Caco-2 (cell line): ENCODE measurements at regions not wholly inside any gene's neighbourhood (a gene's known extent, or its start where the extent isn't known, plus 50 kb on each side); places are given as distances from the start of the nearest gene placed in this dataset.

ENCODE experiments used
- BruUV-seq: library from RNA; stranded (reverse); fragments of 400-500 nt; replicated peaks from 2 replicates; lab custom pipeline; 2021; lab: Mats Ljungman, UMichigan
- CTCF ChIA-PET: fragments of 300-600 bp; sonication (Branson Sonifier 250); formaldehyde crosslinking; loops from one replicate; lab custom pipeline; 2022; ENCODE audit warnings: antibody characterized with exemption; lab: Charles Lee
- POLR2A ChIA-PET: fragments of 300-600 bp; sonication (Branson Sonifier 250); formaldehyde crosslinking; loops from one replicate; lab custom pipeline; 2022; ENCODE audit warnings: antibody characterized with exemption; lab: Charles Lee
- DNase-seq, 2 experiments: peaks; one replicate each; pipeline versions ENCODE4 v3.0.0 to v3.0.0-alpha.2; 2020 to 2022
- H3K27me3 ChIP-seq: replicated peaks from 2 replicates; pipeline ENCODE4 v1.6.0; 2011; ENCODE audit warnings: low read length; ENCODE audit not compliant: control insufficient read depth, insufficient read depth
- H3K36me3 ChIP-seq: 2 replicates; pipeline ENCODE4 v1.5.1; 2011; ENCODE audit warnings: low read length; ENCODE audit not compliant: control insufficient read depth, insufficient read depth
- H3K4me1 ChIP-seq: fragments of 250-450 bp; sonication (Bioruptor Pico); 2 replicates; pipeline ENCODE4 v1.5.1; 2020; ENCODE audit warnings: mild to moderate bottlenecking
- H3K4me3 ChIP-seq: 2 replicates; pipeline ENCODE4 v1.5.1; 2011; ENCODE audit warnings: low read depth, mild to moderate bottlenecking, control low read depth, low read length
- H3K9me3 ChIP-seq: fragments of 250-450 bp; sonication (Bioruptor Pico); 2 replicates; pipeline ENCODE4 v1.5.1; 2020; ENCODE audit warnings: mild to moderate bottlenecking, moderate library complexity
- H3K27ac Mint-ChIP-seq: one replicate; pipeline ENCODE4 v1.8.0; 2022; ENCODE audit warnings: mixed read lengths; ENCODE audit not compliant: unreplicated experiment
- H3K27me3 Mint-ChIP-seq: one replicate; pipeline ENCODE4 v1.8.0; 2022; ENCODE audit warnings: mixed read lengths; ENCODE audit not compliant: insufficient read depth, unreplicated experiment
- H3K36me3 Mint-ChIP-seq: one replicate; pipeline ENCODE4 v1.8.0; 2022; ENCODE audit warnings: mild to moderate bottlenecking, mixed read lengths; ENCODE audit not compliant: insufficient read depth, unreplicated experiment
- H3K4me1 Mint-ChIP-seq: one replicate; pipeline ENCODE4 v1.8.0; 2022; ENCODE audit warnings: low read depth, mixed read lengths; ENCODE audit not compliant: unreplicated experiment
- H3K4me3 Mint-ChIP-seq: one replicate; pipeline ENCODE4 v1.8.0; 2022; ENCODE audit warnings: mild to moderate bottlenecking, moderate library complexity, mixed read lengths; ENCODE audit not compliant: unreplicated experiment
- H3K9me3 Mint-ChIP-seq: one replicate; pipeline ENCODE4 v1.8.0; 2022; ENCODE audit warnings: mixed read lengths; ENCODE audit not compliant: unreplicated experiment
- intact Hi-C: fragments of 100-400 bp; cut with micrococcal nuclease; formaldehyde crosslinking; loops from one replicate; pipeline ENCODE4 v1.10.0; 2022; ENCODE audit not compliant: unreplicated experiment
- TF ChIP-seq, protein P1 (sequence below), 2 experiments: fragments of 200-600 bp in 1 of 2; IDR thresholded peaks; 1 replicate in 1 of 2; 2 replicates in 1 of 2; pipeline versions ENCODE4 v1.5.1 to v1.8.0; 2011 to 2022; ENCODE audit warnings: antibody characterized with exemption in 1 of 2, control low read depth in 1 of 2, inconsistent platforms in 1 of 2, low read depth in 1 of 2, low read length in 1 of 2, mild to moderate bottlenecking in 1 of 2, moderate library complexity in 1 of 2; ENCODE audit not compliant: insufficient read depth in 1 of 2, severe bottlenecking in 1 of 2, unreplicated experiment in 1 of 2

DNA sequence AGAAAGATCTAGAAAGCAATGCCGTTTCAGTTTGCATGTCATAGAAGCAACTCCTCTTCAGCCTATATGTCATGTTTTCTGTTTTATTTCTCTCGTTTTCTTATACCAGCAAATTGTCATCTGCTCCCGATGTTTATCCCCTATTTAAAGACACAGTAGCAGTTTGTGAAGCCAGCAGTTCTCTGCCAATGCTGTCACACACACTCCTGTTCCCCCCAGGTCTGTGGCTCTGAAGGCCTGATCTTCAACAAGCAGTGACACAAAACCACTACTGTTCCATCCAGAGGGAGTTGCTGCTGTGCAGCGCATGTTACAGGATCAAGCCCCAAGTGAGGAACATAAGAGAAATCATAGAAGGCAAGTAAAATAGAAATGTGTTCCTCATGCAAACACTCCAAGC lies 364.1 kb upstream of the SLC30A5 start:
- TF ChIP-seq, protein P1, sequence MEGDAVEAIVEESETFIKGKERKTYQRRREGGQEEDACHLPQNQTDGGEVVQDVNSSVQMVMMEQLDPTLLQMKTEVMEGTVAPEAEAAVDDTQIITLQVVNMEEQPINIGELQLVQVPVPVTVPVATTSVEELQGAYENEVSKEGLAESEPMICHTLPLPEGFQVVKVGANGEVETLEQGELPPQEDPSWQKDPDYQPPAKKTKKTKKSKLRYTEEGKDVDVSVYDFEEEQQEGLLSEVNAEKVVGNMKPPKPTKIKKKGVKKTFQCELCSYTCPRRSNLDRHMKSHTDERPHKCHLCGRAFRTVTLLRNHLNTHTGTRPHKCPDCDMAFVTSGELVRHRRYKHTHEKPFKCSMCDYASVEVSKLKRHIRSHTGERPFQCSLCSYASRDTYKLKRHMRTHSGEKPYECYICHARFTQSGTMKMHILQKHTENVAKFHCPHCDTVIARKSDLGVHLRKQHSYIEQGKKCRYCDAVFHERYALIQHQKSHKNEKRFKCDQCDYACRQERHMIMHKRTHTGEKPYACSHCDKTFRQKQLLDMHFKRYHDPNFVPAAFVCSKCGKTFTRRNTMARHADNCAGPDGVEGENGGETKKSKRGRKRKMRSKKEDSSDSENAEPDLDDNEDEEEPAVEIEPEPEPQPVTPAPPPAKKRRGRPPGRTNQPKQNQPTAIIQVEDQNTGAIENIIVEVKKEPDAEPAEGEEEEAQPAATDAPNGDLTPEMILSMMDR (IDR thresholded peaks at IDR 0.05; ENCODE audit: insufficient read depth in 1 of 2, low read depth in 1 of 2, low read length in 1 of 2, severe bottlenecking in 1 of 2, unreplicated experiment in 1 of 2): no peak
- ChIA-PET POLR2A (no interaction called here), CTCF (no interaction called here)
- H3K4me1 ChIP-seq: no peaks in the 10 kb centered on the region
- H3K4me3 Mint-ChIP-seq: no peak overlapping the region
- DNase-seq: no peak
- H3K27me3 Mint-ChIP-seq: peaks cover 9% of the 10 kb centered on the region
- H3K4me3 ChIP-seq: no peak overlapping the region
- BruUV-seq: no TSS peak
- no peaks in the 10 kb centered on the region for H3K4me1 Mint-ChIP-seq
- no peaks in the 10 kb centered on the region for H3K9me3 ChIP-seq
- no peak overlapping the region for H3K27ac Mint-ChIP-seq
- H3K27me3 ChIP-seq: no peaks in the 10 kb centered on the region
- no peaks in the 10 kb centered on the region for H3K36me3 Mint-ChIP-seq
- intact Hi-C loops: no loop called here
- H3K9me3 Mint-ChIP-seq: no peaks in the 10 kb centered on the region
- no peaks in the 10 kb centered on the region for H3K36me3 ChIP-seq

DNA sequence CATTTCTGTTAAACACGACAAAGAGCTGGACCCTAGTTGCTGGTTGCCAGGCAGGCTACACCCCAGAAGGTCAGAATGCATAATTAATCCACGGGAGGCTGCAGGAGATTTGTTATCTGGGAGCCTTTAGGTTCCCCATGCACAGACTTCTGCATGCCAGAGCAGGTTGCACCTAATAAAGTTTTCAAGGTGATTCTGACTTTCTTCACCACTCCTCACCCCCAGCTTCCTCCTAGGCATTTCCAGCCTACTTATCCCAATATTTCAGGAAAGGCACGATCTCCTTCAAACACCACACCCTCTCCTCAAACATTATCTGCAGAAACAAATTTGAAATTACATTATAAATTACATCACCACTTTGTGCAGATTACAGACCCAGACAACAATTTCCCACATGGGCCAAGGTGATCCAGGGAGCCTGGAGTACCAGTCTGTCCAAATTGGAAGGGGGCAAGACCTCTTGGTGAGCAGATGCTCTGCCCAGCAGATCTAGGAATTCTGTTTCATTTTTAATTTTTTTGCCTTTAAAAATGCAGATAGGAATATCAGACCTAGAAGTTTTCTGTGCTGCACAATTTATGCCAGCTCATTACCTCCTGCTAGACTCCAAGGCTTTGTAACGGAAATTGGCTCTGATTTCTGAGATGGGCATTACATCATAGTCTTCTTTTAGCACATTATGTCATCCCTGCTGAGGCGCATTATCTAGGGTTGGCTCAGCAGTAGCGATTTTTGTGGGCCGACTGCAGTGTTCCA lies 363.4 kb upstream of the SLC30A5 start:
- H3K9me3 Mint-ChIP-seq: no peaks in the 10 kb centered on the region
- intact Hi-C loops: no loop called here
- no peaks in the 10 kb centered on the region for H3K4me1 Mint-ChIP-seq
- H3K27me3 ChIP-seq: no peaks in the 10 kb centered on the region
- peaks cover 9% of the 10 kb centered on the region for H3K27me3 Mint-ChIP-seq
- H3K27ac Mint-ChIP-seq: no peak overlapping the region
- no peak overlapping the region for H3K4me3 ChIP-seq
- H3K4me3 Mint-ChIP-seq: no peak overlapping the region
- DNase-seq: no peak
- TF ChIP-seq, protein P1 (IDR thresholded peaks at IDR 0.05; ENCODE audit: insufficient read depth in 1 of 2, low read depth in 1 of 2, low read length in 1 of 2, severe bottlenecking in 1 of 2, unreplicated experiment in 1 of 2): no peak
- H3K4me1 ChIP-seq: no peaks in the 10 kb centered on the region
- ChIA-PET POLR2A (no interaction called here), CTCF (no interaction called here)
- H3K9me3 ChIP-seq: no peaks in the 10 kb centered on the region
- no peaks in the 10 kb centered on the region for H3K36me3 Mint-ChIP-seq
- no peaks in the 10 kb centered on the region for H3K36me3 ChIP-seq
- BruUV-seq: no TSS peak

DNA sequence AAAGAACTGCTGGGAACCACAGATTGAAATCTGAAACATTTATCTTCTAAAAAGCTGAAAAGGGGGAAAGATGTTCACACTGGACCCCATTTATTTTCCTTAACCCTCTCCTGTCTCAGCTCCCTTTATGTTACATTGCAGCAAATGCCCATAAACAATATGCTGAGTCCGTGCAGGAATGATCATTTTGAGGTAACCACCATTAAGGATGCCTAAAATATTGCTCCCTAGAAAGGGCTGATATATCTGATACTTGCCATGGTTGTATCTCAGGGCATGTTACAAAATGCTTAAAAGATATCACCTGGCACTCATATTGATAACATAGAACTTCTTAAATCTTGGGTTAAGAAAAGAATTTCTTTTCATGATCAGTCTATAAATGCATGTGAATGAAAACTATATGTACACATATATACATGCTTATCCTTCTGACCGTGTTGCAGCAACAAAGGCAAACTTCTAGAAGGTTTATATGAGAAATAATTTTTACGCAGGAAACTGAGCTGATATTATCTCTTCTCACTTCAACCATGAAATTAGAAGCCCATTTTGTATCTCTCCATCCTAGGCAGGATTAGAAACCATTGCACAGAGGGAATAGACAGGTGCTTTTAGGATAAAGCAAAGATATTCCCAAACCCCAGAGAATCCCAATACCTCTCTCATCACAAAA lies 362.7 kb upstream of the SLC30A5 start:
- TF ChIP-seq, protein P1 (IDR thresholded peaks at IDR 0.05; ENCODE audit: insufficient read depth in 1 of 2, low read depth in 1 of 2, low read length in 1 of 2, severe bottlenecking in 1 of 2, unreplicated experiment in 1 of 2): no peak
- POLR2A ChIA-PET: no interaction called here

More for the DNA sequence above, 362.7 kb upstream of the SLC30A5 start:
- no peak for DNase-seq
- H3K4me1 ChIP-seq: no peaks in the 10 kb centered on the region
- H3K27me3 ChIP-seq: no peaks in the 10 kb centered on the region
- no TSS peak for BruUV-seq
- Mint-ChIP-seq H3K4me3 (no peak overlapping the region), H3K4me1 (no peaks in the 10 kb centered on the region), H3K27ac (no peak overlapping the region), H3K27me3 (peaks cover 9% of the 10 kb centered on the region), H3K36me3 (no peaks in the 10 kb centered on the region), H3K9me3 (no peaks in the 10 kb centered on the region)
- no peaks in the 10 kb centered on the region for H3K9me3 ChIP-seq
- CTCF ChIA-PET: no interaction called here
- H3K36me3 ChIP-seq: no peaks in the 10 kb centered on the region
- no peak overlapping the region for H3K4me3 ChIP-seq
- intact Hi-C loops: no loop called here
